ENCODE measurements at regions not wholly inside any gene's neighbourhood (a gene's known extent, or its start where the extent isn't known, plus 50 kb on each side); places are given as distances from the start of the nearest gene placed in this dataset.
A peak's percentile ranks its signal among the peaks of the same experiment; 100 is the strongest.

DNA sequence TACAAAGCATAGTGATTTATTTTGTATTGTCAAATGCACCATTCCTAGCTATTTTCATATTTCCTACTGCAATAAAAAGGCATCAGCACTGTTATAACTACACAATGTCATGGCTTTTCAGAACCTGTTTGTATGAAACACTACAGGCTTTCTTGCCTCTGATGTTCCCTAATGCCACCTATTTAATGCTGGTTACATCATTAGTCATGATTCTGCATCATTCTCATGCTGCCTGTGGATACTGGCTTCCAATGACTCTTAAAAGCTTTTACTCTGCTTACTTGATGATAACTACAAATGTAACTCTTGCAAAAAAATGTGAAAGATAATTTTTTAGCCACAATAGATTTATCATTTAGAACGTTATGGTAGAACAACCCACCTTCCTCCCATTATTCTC lies 529.4 kb downstream of the HTR7 start:
- no peak for DNase-seq
- no CpG with 5 or more reads among the region's 1 CpG for WGBS (ENCODE audit: insufficient coverage)
- Histone ChIP-seq H3K9me3 (replicated peaks; ENCODE audit: control insufficient read depth, low read depth, low read length) (no peaks in the 10 kb centered on the region), H3K27ac (ENCODE audit: low read length) (no peak overlapping the region), H3K4me1 (ENCODE audit: control insufficient read depth, insufficient read depth, low read length) (no peaks in the 10 kb centered on the region), H3K36me3 (ENCODE audit: control insufficient read depth, insufficient read depth, low read length) (no peaks in the 10 kb centered on the region), H3K4me3 (ENCODE audit: low read length) (no peak overlapping the region), H3K27me3 (ENCODE audit: control insufficient read depth, insufficient read depth, low read length) (no peaks in the 10 kb centered on the region)

DNA sequence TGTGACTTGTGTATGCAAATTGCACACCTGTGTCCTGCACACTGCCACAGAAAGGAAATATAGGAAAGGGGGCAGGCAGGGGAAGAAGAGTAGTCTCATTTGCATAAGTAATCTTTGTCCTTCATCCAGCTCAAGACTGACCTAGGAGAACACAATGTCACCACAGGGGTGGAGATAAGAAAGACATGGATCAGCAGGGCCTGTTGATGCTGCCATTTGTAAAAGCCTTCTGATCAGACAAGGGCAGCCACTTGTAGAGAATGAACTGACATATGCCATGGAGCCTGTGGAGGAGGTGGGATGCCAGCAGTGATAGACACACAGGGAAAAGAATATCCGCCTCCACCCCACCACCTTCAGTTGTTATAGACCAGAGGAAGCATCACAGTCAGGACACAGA lies 528.9 kb downstream of the HTR7 start:
- Histone ChIP-seq H3K4me3 (ENCODE audit: low read length) (no peak overlapping the region), H3K4me1 (ENCODE audit: control insufficient read depth, insufficient read depth, low read length) (no peaks in the 10 kb centered on the region), H3K36me3 (ENCODE audit: control insufficient read depth, insufficient read depth, low read length) (no peaks in the 10 kb centered on the region), H3K9me3 (replicated peaks; ENCODE audit: control insufficient read depth, low read depth, low read length) (no peaks in the 10 kb centered on the region), H3K27ac (ENCODE audit: low read length) (no peak overlapping the region), H3K27me3 (ENCODE audit: control insufficient read depth, insufficient read depth, low read length) (no peaks in the 10 kb centered on the region)
- WGBS (ENCODE audit: insufficient coverage), result no CpG with 5 or more reads among the region's 1 CpG
- no peak for DNase-seq

DNA sequence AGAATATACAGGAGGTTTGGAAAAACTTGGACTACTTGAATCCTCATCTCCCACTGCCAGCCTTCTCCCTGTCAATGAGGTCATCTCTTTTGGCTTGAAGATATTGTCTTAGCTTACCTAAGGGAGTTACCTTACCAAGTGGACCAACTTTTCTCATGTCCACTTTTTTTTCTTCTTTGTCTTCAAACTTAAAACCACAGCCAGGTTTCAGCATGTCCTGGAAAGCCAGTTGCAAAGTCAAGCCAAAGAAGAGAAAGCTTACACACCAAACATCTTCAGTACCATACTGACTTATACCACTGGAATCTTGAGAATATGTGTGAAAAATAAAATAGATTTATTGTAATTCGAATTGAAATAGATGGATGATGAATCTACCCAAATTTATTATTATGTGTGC lies 520.5 kb downstream of the HTR7 start:
- WGBS (ENCODE audit: insufficient coverage), result no CpG with 5 or more reads among the region's 1 CpG

DNA sequence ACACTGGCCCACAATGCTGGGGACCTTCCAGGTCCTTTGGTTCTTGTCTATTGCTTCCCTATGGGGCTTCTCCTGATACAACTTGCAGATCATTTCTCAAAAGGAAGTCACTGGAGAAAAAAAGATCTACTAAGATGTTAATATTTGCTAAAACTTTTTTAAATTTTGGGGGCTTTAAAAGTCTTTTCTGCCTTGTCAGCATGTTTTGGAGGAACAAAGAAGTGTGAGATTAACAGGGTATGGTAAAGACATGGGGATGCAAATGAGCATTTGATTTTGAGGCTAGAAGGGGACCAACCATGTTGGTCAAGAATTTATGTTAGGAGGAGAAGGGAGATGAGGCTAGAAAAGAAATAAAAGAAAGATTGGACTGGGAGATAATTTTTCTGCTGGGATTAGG lies 515.4 kb downstream of the HTR7 start:
- Histone ChIP-seq H3K9me3 (replicated peaks; ENCODE audit: control insufficient read depth, low read depth, low read length) (no peaks in the 10 kb centered on the region), H3K27ac (ENCODE audit: low read length) (no peak overlapping the region), H3K4me3 (ENCODE audit: low read length) (no peak overlapping the region), H3K27me3 (ENCODE audit: control insufficient read depth, insufficient read depth, low read length) (no peaks in the 10 kb centered on the region), H3K4me1 (ENCODE audit: control insufficient read depth, insufficient read depth, low read length) (no peaks in the 10 kb centered on the region), H3K36me3 (ENCODE audit: control insufficient read depth, insufficient read depth, low read length) (no peaks in the 10 kb centered on the region)
- no peak for DNase-seq

More for the DNA sequence above, 520.5 kb downstream of the HTR7 start:
- Histone ChIP-seq H3K36me3 (ENCODE audit: control insufficient read depth, insufficient read depth, low read length) (no peaks in the 10 kb centered on the region), H3K4me3 (ENCODE audit: low read length) (no peak overlapping the region), H3K27me3 (ENCODE audit: control insufficient read depth, insufficient read depth, low read length) (no peaks in the 10 kb centered on the region), H3K27ac (ENCODE audit: low read length) (no peak overlapping the region), H3K4me1 (ENCODE audit: control insufficient read depth, insufficient read depth, low read length) (no peaks in the 10 kb centered on the region), H3K9me3 (replicated peaks; ENCODE audit: control insufficient read depth, low read depth, low read length) (no peaks in the 10 kb centered on the region)
- no peak for DNase-seq

DNA sequence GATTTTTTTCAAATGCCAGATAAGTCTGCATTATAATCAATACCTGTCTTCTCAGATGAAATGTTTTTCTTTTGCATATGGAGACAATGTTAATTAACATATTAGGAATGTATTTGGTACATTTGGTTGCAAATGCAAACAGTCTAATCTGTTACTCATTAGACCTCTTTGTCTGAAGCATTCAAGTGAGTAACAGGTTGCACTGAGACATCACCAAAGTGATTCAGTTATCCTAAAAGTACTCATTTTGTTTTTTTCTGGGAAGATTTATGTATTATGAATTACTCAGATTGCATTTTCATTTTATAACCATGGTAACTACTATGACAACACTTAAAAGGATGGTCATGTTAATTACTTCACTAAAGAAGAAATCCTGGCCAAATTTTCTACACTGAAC lies 513.6 kb downstream of the HTR7 start:
- Histone ChIP-seq H3K27ac (ENCODE audit: low read length) (no peak overlapping the region), H3K27me3 (ENCODE audit: control insufficient read depth, insufficient read depth, low read length) (no peaks in the 10 kb centered on the region), H3K9me3 (replicated peaks; ENCODE audit: control insufficient read depth, low read depth, low read length) (no peaks in the 10 kb centered on the region), H3K4me3 (ENCODE audit: low read length) (no peak overlapping the region), H3K36me3 (ENCODE audit: control insufficient read depth, insufficient read depth, low read length) (no peaks in the 10 kb centered on the region), H3K4me1 (ENCODE audit: control insufficient read depth, insufficient read depth, low read length) (no peaks in the 10 kb centered on the region)
- no peak for DNase-seq

DNA sequence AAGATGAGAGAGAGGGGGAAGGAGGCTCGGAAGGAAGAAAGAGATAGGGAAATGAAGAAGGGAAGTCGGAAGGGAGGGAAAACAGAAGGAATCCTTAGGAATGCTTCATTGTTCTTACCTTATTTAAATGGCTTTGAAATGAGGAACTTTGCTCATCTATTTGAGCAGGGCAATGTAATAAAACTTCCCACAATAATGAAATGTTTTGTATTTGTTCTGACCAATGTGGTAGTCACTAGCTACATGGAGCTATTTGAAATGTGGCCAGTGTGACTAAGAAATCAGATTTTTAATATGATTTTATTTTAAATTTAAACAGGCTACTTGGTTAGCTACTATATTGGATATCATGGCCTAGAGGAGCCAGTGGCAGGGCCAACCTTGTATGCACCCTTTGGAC lies 510.6 kb downstream of the HTR7 start:
- H3K4me3 ChIP-seq (ENCODE audit: low read length), result no peak overlapping the region
- no peak overlapping the region for H3K27ac ChIP-seq (ENCODE audit: low read length)
- no peaks in the 10 kb centered on the region for H3K36me3 ChIP-seq (ENCODE audit: control insufficient read depth, insufficient read depth, low read length)
- WGBS (ENCODE audit: insufficient coverage), result 88% methylated on average over 1 of the region's 2 CpGs
- no peak for DNase-seq
- no peaks in the 10 kb centered on the region for H3K4me1 ChIP-seq (ENCODE audit: control insufficient read depth, insufficient read depth, low read length)
- no peaks in the 10 kb centered on the region for H3K27me3 ChIP-seq (ENCODE audit: control insufficient read depth, insufficient read depth, low read length)
- H3K9me3 ChIP-seq (replicated peaks; ENCODE audit: control insufficient read depth, low read depth, low read length), result no peaks in the 10 kb centered on the region

DNA sequence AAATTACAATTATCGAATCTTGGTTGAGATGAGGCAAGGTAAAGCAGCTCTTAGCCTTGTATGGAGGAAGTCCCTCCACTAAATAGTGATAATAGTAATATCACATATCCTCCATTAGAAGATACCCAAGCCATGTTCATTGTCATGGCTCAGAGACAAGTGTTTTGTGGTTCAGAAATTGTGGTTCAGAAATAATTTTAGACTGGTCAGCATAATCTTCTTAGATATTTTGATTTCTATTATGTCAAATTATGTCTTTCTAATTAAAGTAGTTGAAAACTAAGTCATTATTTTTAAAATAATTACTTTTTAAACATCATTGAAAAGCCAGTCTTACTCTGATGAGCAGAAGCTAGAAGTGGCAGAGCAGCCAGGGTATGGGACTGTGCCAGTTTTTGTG lies 507.7 kb downstream of the HTR7 start:
- no peaks in the 10 kb centered on the region for H3K27me3 ChIP-seq (ENCODE audit: control insufficient read depth, insufficient read depth, low read length)
- no peak for DNase-seq
- no peaks in the 10 kb centered on the region for H3K36me3 ChIP-seq (ENCODE audit: control insufficient read depth, insufficient read depth, low read length)
- WGBS (ENCODE audit: insufficient coverage), result no CpG with 5 or more reads among the region's 1 CpG
- no peaks in the 10 kb centered on the region for H3K9me3 ChIP-seq (replicated peaks; ENCODE audit: control insufficient read depth, low read depth, low read length)
- no peak overlapping the region for H3K4me3 ChIP-seq (ENCODE audit: low read length)
- no peak overlapping the region for H3K27ac ChIP-seq (ENCODE audit: low read length)
- H3K4me1 ChIP-seq (ENCODE audit: control insufficient read depth, insufficient read depth, low read length), result no peaks in the 10 kb centered on the region

DNA sequence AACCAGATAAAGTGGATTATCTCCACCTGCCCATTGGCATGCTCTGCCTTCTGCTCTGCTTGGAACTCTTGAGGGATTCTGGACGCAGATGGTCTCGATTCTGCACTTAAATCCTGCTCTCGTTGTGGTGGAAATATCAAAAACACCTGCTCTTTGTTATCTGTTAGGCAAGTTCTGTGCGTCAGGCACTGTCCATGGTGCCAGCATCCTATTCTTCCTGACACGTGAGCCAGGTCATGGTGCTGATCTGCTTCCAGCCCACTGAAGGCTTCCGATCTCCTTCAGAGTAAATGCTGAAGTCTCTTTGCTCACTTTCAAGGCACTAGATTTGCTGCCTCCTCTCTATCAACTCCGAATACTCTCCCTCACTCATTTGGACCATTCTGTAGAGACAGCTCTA lies 505.6 kb downstream of the HTR7 start:
- no peaks in the 10 kb centered on the region for H3K27me3 ChIP-seq (ENCODE audit: control insufficient read depth, insufficient read depth, low read length)
- no peaks in the 10 kb centered on the region for H3K4me1 ChIP-seq (ENCODE audit: control insufficient read depth, insufficient read depth, low read length)
- H3K27ac ChIP-seq (ENCODE audit: low read length), result no peak overlapping the region
- 45% methylated on average over 6 of the region's 7 CpGs for WGBS (ENCODE audit: insufficient coverage)
- DNase-seq, result no peak
- no peaks in the 10 kb centered on the region for H3K36me3 ChIP-seq (ENCODE audit: control insufficient read depth, insufficient read depth, low read length)
- no peak overlapping the region for H3K4me3 ChIP-seq (ENCODE audit: low read length)
- H3K9me3 ChIP-seq (replicated peaks; ENCODE audit: control insufficient read depth, low read depth, low read length), result no peaks in the 10 kb centered on the region

DNA sequence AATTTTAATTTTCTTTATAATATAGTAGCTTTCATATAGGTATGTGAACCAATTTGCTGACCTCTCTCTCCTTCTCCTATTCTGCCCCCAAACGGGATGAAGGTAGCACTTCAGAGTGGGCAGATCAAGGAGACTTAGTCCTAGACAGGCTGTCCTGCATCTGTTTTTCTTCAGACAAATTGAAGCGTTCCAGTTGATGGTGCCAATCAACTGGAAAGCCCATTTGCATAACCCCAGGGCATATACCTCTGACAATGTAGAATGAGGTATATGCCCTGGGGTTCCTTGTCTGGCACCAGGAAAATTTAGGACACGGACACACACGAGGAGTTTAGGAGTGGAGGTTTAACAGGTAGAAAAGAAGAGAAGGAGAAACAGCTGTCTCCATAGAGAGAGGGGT lies 502.9 kb downstream of the HTR7 start:
- WGBS (ENCODE audit: insufficient coverage), result 57% methylated on average over 2 of the region's 4 CpGs
- Histone ChIP-seq H3K4me1 (ENCODE audit: control insufficient read depth, insufficient read depth, low read length) (no peaks in the 10 kb centered on the region), H3K4me3 (ENCODE audit: low read length) (no peak overlapping the region)

DNA sequence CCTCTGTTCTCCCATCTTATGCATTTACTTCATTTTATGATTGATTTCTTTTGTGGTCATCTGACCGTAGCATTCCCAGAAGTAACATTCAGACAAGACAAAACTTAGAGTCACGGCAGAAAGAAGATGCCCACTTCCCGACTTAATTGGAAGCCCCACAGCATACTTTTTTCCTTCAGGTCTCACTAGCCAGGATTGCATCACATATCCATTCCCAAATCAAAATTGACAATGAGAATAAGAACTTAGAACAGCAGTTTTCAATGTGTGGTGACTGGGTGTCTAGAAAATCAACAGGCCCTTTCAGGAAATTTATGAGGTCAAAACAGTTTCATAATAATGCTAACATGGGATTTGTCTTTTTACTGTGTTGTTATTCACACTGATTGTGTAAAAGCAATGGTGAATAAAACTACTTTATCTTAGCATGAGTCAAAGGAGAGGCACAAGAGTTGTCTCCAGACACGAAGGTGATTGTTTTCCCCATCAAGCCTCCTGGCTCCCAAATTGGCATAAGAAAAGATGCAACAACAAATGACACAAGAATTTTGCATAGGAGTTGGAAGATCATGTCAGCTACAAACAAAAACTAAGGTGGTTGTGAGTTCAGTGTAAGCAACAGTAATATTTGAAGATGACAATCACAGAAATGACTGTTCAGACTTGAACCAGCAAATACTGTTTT lies 493.9 kb downstream of the HTR7 start:
- WGBS (ENCODE audit: insufficient coverage), result no CpG with 5 or more reads among the region's 4 CpGs
- DNase-seq, result no peak

More for the DNA sequence above, 502.9 kb downstream of the HTR7 start:
- Histone ChIP-seq H3K36me3 (ENCODE audit: control insufficient read depth, insufficient read depth, low read length) (no peaks in the 10 kb centered on the region), H3K27ac (ENCODE audit: low read length) (no peak overlapping the region), H3K27me3 (ENCODE audit: control insufficient read depth, insufficient read depth, low read length) (no peaks in the 10 kb centered on the region), H3K9me3 (replicated peaks; ENCODE audit: control insufficient read depth, low read depth, low read length) (no peaks in the 10 kb centered on the region)
- no peak for DNase-seq

DNA sequence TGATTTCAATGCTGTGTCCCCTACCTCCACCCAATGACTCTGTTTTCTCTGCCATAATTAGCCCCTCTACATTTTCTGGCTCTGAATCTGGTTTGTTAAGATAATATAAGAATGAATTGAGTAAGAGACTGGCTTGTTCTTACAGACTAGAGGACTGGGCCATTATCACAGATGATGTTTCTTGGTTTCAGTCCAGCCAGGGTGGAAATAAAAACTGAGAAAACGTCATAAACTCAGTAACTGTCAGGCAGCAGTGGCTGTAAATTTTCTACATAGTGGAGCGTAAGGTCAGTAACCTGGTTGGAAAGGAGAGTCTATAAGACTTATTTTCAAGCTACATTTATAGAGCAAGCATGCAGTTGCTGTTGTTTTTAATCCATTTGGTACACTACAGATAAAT lies 485.4 kb downstream of the HTR7 start:
- no peaks in the 10 kb centered on the region for H3K36me3 ChIP-seq (ENCODE audit: control insufficient read depth, insufficient read depth, low read length)
- H3K27me3 ChIP-seq (ENCODE audit: control insufficient read depth, insufficient read depth, low read length), result no peaks in the 10 kb centered on the region
- no peak overlapping the region for H3K4me3 ChIP-seq (ENCODE audit: low read length)
- H3K4me1 ChIP-seq (ENCODE audit: control insufficient read depth, insufficient read depth, low read length), result no peaks in the 10 kb centered on the region
- H3K9me3 ChIP-seq (replicated peaks; ENCODE audit: control insufficient read depth, low read depth, low read length), result no peaks in the 10 kb centered on the region
- no peak overlapping the region for H3K27ac ChIP-seq (ENCODE audit: low read length)
- WGBS (ENCODE audit: insufficient coverage), result no CpG with 5 or more reads among the region's 2 CpGs
- DNase-seq, result peak; percentile 44

More for the DNA sequence above, 493.9 kb downstream of the HTR7 start:
- Histone ChIP-seq H3K4me1 (ENCODE audit: control insufficient read depth, insufficient read depth, low read length) (no peaks in the 10 kb centered on the region), H3K4me3 (ENCODE audit: low read length) (no peak overlapping the region), H3K9me3 (replicated peaks; ENCODE audit: control insufficient read depth, low read depth, low read length) (no peaks in the 10 kb centered on the region), H3K27ac (ENCODE audit: low read length) (no peak overlapping the region), H3K27me3 (ENCODE audit: control insufficient read depth, insufficient read depth, low read length) (no peaks in the 10 kb centered on the region), H3K36me3 (ENCODE audit: control insufficient read depth, insufficient read depth, low read length) (no peaks in the 10 kb centered on the region)

Measured in muscle of leg (tissue), 3 donors.